DOHH2 (cell line): ENCODE measurements at regions not wholly inside any gene's neighbourhood (a gene's known extent, or its start where the extent isn't known, plus 50 kb on each side); places are given as distances from the start of the nearest gene placed in this dataset.

Experiments
- EZH2phosphoT487 ChIP-seq: fragments of 200-600 bp; sonication (generic); IDR thresholded peaks from 2 replicates; pipeline ENCODE4 v1.6.1; 2017; ENCODE audit warnings: borderline replicate concordance, mild to moderate bottlenecking, antibody characterized with exemption, low read length, moderate library complexity, mixed read lengths
- TF ChIP-seq, protein P1 (sequence below): fragments of 200-600 bp; sonication (generic); IDR thresholded peaks from one replicate; pipeline ENCODE4 v1.5.1; 2014; ENCODE audit warnings: antibody characterized with exemption, mild to moderate bottlenecking, low read depth, low read length; ENCODE audit not compliant: poor library complexity, severe bottlenecking

DNA sequence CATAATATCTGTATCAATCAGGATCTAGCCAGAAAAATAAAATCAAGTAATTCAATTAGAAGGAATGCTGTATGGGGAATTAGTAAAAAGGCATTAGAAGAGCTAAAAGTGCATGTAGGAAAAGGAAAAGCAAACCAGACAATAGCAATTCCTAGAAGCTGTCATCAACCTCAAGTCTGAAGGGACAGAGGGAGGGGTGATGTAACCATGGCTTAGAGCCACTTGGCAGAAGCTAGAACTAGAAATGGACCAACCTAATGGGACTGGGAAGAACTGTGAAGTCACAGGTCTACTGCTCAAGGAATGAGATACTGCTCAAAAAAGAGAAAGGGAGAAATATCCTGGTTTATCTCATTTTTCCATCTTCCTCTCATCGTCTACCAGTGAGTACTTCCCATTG lies 590.7 kb upstream of the SGO1 start:
- TF ChIP-seq, protein P1, sequence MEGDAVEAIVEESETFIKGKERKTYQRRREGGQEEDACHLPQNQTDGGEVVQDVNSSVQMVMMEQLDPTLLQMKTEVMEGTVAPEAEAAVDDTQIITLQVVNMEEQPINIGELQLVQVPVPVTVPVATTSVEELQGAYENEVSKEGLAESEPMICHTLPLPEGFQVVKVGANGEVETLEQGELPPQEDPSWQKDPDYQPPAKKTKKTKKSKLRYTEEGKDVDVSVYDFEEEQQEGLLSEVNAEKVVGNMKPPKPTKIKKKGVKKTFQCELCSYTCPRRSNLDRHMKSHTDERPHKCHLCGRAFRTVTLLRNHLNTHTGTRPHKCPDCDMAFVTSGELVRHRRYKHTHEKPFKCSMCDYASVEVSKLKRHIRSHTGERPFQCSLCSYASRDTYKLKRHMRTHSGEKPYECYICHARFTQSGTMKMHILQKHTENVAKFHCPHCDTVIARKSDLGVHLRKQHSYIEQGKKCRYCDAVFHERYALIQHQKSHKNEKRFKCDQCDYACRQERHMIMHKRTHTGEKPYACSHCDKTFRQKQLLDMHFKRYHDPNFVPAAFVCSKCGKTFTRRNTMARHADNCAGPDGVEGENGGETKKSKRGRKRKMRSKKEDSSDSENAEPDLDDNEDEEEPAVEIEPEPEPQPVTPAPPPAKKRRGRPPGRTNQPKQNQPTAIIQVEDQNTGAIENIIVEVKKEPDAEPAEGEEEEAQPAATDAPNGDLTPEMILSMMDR, result no peak
- TF ChIP-seq EZH2phosphoT487, result no peak
